SK-N-SH (cell line): ENCODE measurements at regions not wholly inside any gene's neighbourhood (a gene's known extent, or its start where the extent isn't known, plus 50 kb on each side); places are given as distances from the start of the nearest gene placed in this dataset.

ENCODE experiments used
- CTCF ChIA-PET: fragments of 300-600, 350-600 bp; formaldehyde crosslinking; extraction: SDS; loops from one replicate; lab custom pipeline; 2021; lab: Yijun Ruan, JAX
- POLR2A ChIA-PET: fragments of 350-600 bp; sonication (Branson Sonifier 250); formaldehyde crosslinking; extraction: SDS; loops from one replicate; lab custom pipeline; 2020; ENCODE audit warnings: antibody characterized with exemption, inconsistent platforms; lab: Yijun Ruan, JAX
- DNase-seq: peaks from one replicate; pipeline ENCODE4 v3.0.0; 2012
- H2AFZ ChIP-seq: fragments of 200-600 bp; sonication (generic); 2 replicates; pipeline ENCODE4 v1.8.1; 2016; ENCODE audit warnings: antibody characterized with exemption, mild to moderate bottlenecking, low read depth
- H3F3A ChIP-seq: fragments of 200-600 bp; sonication (generic); replicated peaks from 2 replicates; pipeline ENCODE3; 2016; ENCODE audit warnings: antibody characterized with exemption, mild to moderate bottlenecking; ENCODE audit not compliant: insufficient read depth
- H3K27ac ChIP-seq, 2 experiments: fragments of 200-500 bp in 1 of 2; fragments of 200-600 bp in 1 of 2; sonication (Bioruptor generic) in 1 of 2; sonication (generic), shearing (Covaris generic) in 1 of 2; 2 replicates each; pipeline versions ENCODE4 v1.5.1 to v1.6.1; 2014 to 2016; ENCODE audit warnings: low read depth in 2 of 2, inconsistent platforms in 1 of 2, low read length in 1 of 2, mild to moderate bottlenecking in 1 of 2, mixed read lengths in 1 of 2
- H3K27me3 ChIP-seq: fragments of 200-600 bp; sonication (generic), shearing (Covaris generic); 2 replicates; pipeline ENCODE4 v1.6.1; 2016; ENCODE audit warnings: mixed run types; ENCODE audit not compliant: insufficient read depth
- H3K36me3 ChIP-seq, 2 experiments: fragments of 200-500 bp in 1 of 2; fragments of 200-600 bp in 1 of 2; sonication (Bioruptor generic) in 1 of 2; sonication (generic) in 1 of 2; replicated peaks in 1 of 2; 2 replicates each; pipeline versions ENCODE3 to v1.5.1; 2014 to 2016; ENCODE audit warnings: low read length in 1 of 2, mild to moderate bottlenecking in 1 of 2; ENCODE audit not compliant: insufficient read depth in 2 of 2, control insufficient read depth in 1 of 2
- H3K4me1 ChIP-seq, 2 experiments: fragments of 200-500 bp in 1 of 2; fragments of 200-600 bp in 1 of 2; sonication (Bioruptor generic) in 1 of 2; sonication (generic), shearing (Covaris generic) in 1 of 2; 2 replicates each; pipeline versions ENCODE4 v1.5.1 to v1.6.1; 2014 to 2016; ENCODE audit warnings: low read depth in 1 of 2, low read length in 1 of 2, mixed run types in 1 of 2; ENCODE audit not compliant: insufficient read depth in 2 of 2, control insufficient read depth in 1 of 2
- H3K4me2 ChIP-seq: fragments of 200-600 bp; sonication (generic), shearing (Covaris generic); 2 replicates; pipeline ENCODE4 v1.6.1; 2017; ENCODE audit warnings: mixed run types
- H3K4me3 ChIP-seq, 2 experiments: fragments of 200-500 bp in 1 of 2; fragments of 200-600 bp in 1 of 2; sonication (Bioruptor generic) in 1 of 2; sonication (generic), shearing (Covaris generic) in 1 of 2; 2 replicates each; pipeline versions ENCODE4 v1.5.1 to v1.8.1; 2014 to 2016; ENCODE audit warnings: low read depth in 2 of 2, inconsistent platforms in 1 of 2, low read length in 1 of 2, mild to moderate bottlenecking in 1 of 2, mixed read lengths in 1 of 2, moderate library complexity in 1 of 2
- H3K79me2 ChIP-seq: fragments of 200-600 bp; sonication (generic); 2 replicates; pipeline ENCODE4 v1.8.1; 2017; ENCODE audit warnings: mild to moderate bottlenecking; ENCODE audit not compliant: insufficient read depth
- H3K9ac ChIP-seq: fragments of 200-600 bp; sonication (generic); 2 replicates; pipeline ENCODE4 v1.6.1; 2017; ENCODE audit warnings: mixed run types
- H3K9me2 ChIP-seq: fragments of 200-600 bp; sonication (generic); 2 replicates; pipeline ENCODE4 v1.6.1; 2017; ENCODE audit warnings: mixed run types
- H3K9me3 ChIP-seq: fragments of 200-600 bp; sonication (generic); 2 replicates; pipeline ENCODE4 v1.6.1; 2017; ENCODE audit warnings: mixed run types, mild to moderate bottlenecking, moderate library complexity
- H4K20me1 ChIP-seq: fragments of 200-600 bp; sonication (generic); 2 replicates; pipeline ENCODE4 v1.6.1; 2017; ENCODE audit warnings: mild to moderate bottlenecking, mixed run types; ENCODE audit not compliant: insufficient read depth
- CHD2 ChIP-seq: fragments of 150-350 bp; IDR thresholded peaks from 2 replicates; pipeline ENCODE4 v1.6.1; 2018; ENCODE audit warnings: low read length; ENCODE audit not compliant: partially characterized antibody
- CTCF ChIP-seq: fragments of 200-600 bp; sonication (generic); IDR thresholded peaks from 2 replicates; pipeline ENCODE4 v1.6.1; 2017; ENCODE audit warnings: antibody characterized with exemption, mild to moderate bottlenecking, moderate library complexity
- EP300 ChIP-seq, 2 experiments: IDR thresholded peaks; 2 replicates each; pipeline versions ENCODE4 v1.4.0 to v1.6.1; 2012; ENCODE audit warnings: borderline replicate concordance in 1 of 2, low read depth in 1 of 2, low read length in 1 of 2
- EZH2phosphoT487 ChIP-seq: fragments of 200-600 bp; sonication (generic); IDR thresholded peaks from 2 replicates; pipeline ENCODE4 v1.6.1; 2017; ENCODE audit warnings: low read depth, mixed run types, mild to moderate bottlenecking, antibody characterized with exemption, moderate library complexity, borderline replicate concordance
- FOSL2 ChIP-seq: IDR thresholded peaks from 2 replicates; pipeline ENCODE4 v1.4.0; 2012; ENCODE audit warnings: low read depth, mild to moderate bottlenecking, moderate library complexity, borderline replicate concordance
- FOXM1 ChIP-seq: IDR thresholded peaks from 2 replicates; pipeline ENCODE4 v1.4.0; 2012; ENCODE audit warnings: low read depth, mild to moderate bottlenecking
- GABPA ChIP-seq: IDR thresholded peaks from 2 replicates; pipeline ENCODE4 v1.4.0; 2012; ENCODE audit warnings: low read depth, mild to moderate bottlenecking
- GATA2 ChIP-seq: sonication (generic); formaldehyde crosslinking; IDR thresholded peaks from 2 replicates; pipeline ENCODE4 v1.5.0; 2020; ENCODE audit warnings: mild to moderate bottlenecking, missing genetic modification reagents
- JUND ChIP-seq: IDR thresholded peaks from 2 replicates; pipeline ENCODE4 v1.4.0; 2012
- MAX ChIP-seq: IDR thresholded peaks from 2 replicates; pipeline ENCODE4 v1.4.0; 2012; ENCODE audit warnings: low read depth
- MEF2A ChIP-seq: IDR thresholded peaks from 2 replicates; pipeline ENCODE4 v1.4.0; 2012; ENCODE audit warnings: low read depth, borderline replicate concordance
- MXI1 ChIP-seq: IDR thresholded peaks from 2 replicates; pipeline ENCODE4 v1.6.1; 2012; ENCODE audit warnings: mild to moderate bottlenecking, low read depth, low read length, improper control_type of control experiment
- NFIC ChIP-seq: IDR thresholded peaks from 2 replicates; pipeline ENCODE4 v1.4.0; 2012; ENCODE audit warnings: borderline replicate concordance
- NRF1 ChIP-seq: IDR thresholded peaks from 2 replicates; pipeline ENCODE4 v1.6.1; 2012; ENCODE audit warnings: low read depth, mild to moderate bottlenecking, low read length
- PBX3 ChIP-seq: IDR thresholded peaks from 2 replicates; pipeline ENCODE4; 2012
- POLR2AphosphoS5 ChIP-seq: IDR thresholded peaks from 2 replicates; pipeline ENCODE4 v1.6.1; 2012; ENCODE audit warnings: low read depth, low read length
- RAD21 ChIP-seq: IDR thresholded peaks from 2 replicates; pipeline ENCODE4 v1.6.1; 2012; ENCODE audit warnings: mild to moderate bottlenecking, low read length
- RCOR1 ChIP-seq: fragments of 150-350 bp; IDR thresholded peaks from 2 replicates; pipeline ENCODE4 v1.6.1; 2017; ENCODE audit warnings: antibody characterized with exemption, low read length
- SIN3A ChIP-seq: IDR thresholded peaks from 2 replicates; pipeline ENCODE4 v1.6.1; 2012; ENCODE audit warnings: low read depth, mild to moderate bottlenecking, low read length, moderate library complexity, borderline replicate concordance
- SMC3 ChIP-seq: IDR thresholded peaks from 2 replicates; pipeline ENCODE4 v1.6.1; 2012; ENCODE audit warnings: low read depth, low read length, improper control_type of control experiment
- TAF1 ChIP-seq: IDR thresholded peaks from 2 replicates; pipeline ENCODE4 v1.6.1; 2012; ENCODE audit warnings: low read depth, mild to moderate bottlenecking, low read length, moderate library complexity, borderline replicate concordance
- TCF12 ChIP-seq: IDR thresholded peaks from 2 replicates; pipeline ENCODE4 v1.4.0; 2012
- ZBTB33 ChIP-seq: IDR thresholded peaks from 2 replicates; pipeline ENCODE4 v1.4.0; 2012; ENCODE audit warnings: low read depth, borderline replicate concordance
- WGBS: methylation state at CpG from one replicate; pipeline ENCODE4 v1.1.6; 2017; ENCODE audit warnings: low lambda C conversion rate; 5-methylcytosine and 5-hydroxymethylcytosine counted together

DNA sequence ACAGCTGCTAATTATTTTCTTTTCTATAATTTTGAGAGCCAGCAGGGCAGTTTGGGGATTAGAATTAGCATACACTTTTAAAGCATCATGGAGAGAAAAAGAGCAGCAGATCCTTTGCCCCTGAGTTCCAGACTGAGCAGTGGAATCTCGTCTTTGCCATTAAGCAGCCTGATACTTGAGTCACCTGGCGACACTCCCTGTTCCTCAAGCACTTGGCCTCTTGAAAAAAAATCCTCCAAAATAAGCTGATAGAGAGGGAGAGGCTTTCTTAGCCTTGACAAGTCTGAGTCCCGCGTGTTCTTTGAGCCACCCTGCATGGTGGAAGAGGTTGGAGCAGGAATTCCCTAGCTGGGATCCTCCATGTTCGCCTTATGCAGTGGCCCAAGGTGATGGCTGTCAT lies 398.3 kb downstream of the IRX2 start:
- Histone ChIP-seq H3K79me2 (no peaks in the 10 kb centered on the region), H3F3A (no peaks in the 10 kb centered on the region), H2AFZ (no peak overlapping the region), H3K27me3 (no peaks in the 10 kb centered on the region), H4K20me1 (no peaks in the 10 kb centered on the region), H3K36me3 (no peaks in the 10 kb centered on the region), H3K4me3 (no peak overlapping the region), H3K9me2 (no peaks in the 10 kb centered on the region), H3K9ac (no peak overlapping the region), H3K9me3 (no peaks in the 10 kb centered on the region), H3K27ac (no peak overlapping the region), H3K4me1 (no peaks in the 10 kb centered on the region), H3K4me2 (no peak overlapping the region)
- 0% methylated on average over 5 of the region's 5 CpGs for WGBS
- CTCF ChIA-PET = no interaction called here
- POLR2A ChIA-PET = no interaction called here
- no peak for TF ChIP-seq EZH2phosphoT487
- TF ChIP-seq GABPA = no peak
- TF ChIP-seq PBX3 = no peak
- TF ChIP-seq CTCF = no peak
- TF ChIP-seq RAD21 = no peak
- no peak for TF ChIP-seq FOXM1
- no peak for TF ChIP-seq GATA2 (CRISPR knock-in tag)
- no peak for TF ChIP-seq MAX
- TF ChIP-seq TCF12 = no peak
- no peak for TF ChIP-seq NFIC
- TF ChIP-seq MEF2A = no peak
- TF ChIP-seq EP300 (IDR thresholded peaks at IDR 0.05; ENCODE audit: borderline replicate concordance in 1 of 2, low read depth in 1 of 2, low read length in 1 of 2) = no peak
- no peak for TF ChIP-seq FOSL2
- TF ChIP-seq JUND = no peak
- no peak for TF ChIP-seq SMC3
- no peak for TF ChIP-seq TAF1
- no peak for TF ChIP-seq RCOR1
- no peak for DNase-seq

GRCh38 chr5:2352101-2352861 lies 399.2 kb downstream of the IRX2 start:
- CTCF ChIA-PET = no interaction called here
- Histone ChIP-seq H3K4me1 (no peaks in the 10 kb centered on the region), H3F3A (no peaks in the 10 kb centered on the region), H3K36me3 (no peaks in the 10 kb centered on the region), H4K20me1 (no peaks in the 10 kb centered on the region), H3K27ac (no peak overlapping the region), H3K27me3 (no peaks in the 10 kb centered on the region), H3K9ac (no peak overlapping the region), H2AFZ (no peak overlapping the region), H3K9me2 (no peaks in the 10 kb centered on the region), H3K79me2 (no peaks in the 10 kb centered on the region), H3K4me3 (no peak overlapping the region), H3K4me2 (no peak overlapping the region), H3K9me3 (no peaks in the 10 kb centered on the region)
- POLR2A ChIA-PET = no interaction called here
- no peak for DNase-seq
- 12% methylated on average over 11 of the region's 12 CpGs for WGBS
- TF ChIP-seq CHD2 (no peak), MEF2A (no peak), FOSL2 (no peak), JUND (no peak), RCOR1 (no peak), EP300 (IDR thresholded peaks at IDR 0.05; ENCODE audit: borderline replicate concordance in 1 of 2, low read depth in 1 of 2, low read length in 1 of 2) (no peak), SIN3A (no peak), NRF1 (no peak), EZH2phosphoT487 (no peak), NFIC (no peak), POLR2AphosphoS5 (no peak), ZBTB33 (no peak), GATA2 (CRISPR knock-in tag) (no peak), MXI1 (no peak)
